ENCODE measurements at regions not wholly inside any gene's neighbourhood (a gene's known extent, or its start where the extent isn't known, plus 50 kb on each side); places are given as distances from the start of the nearest gene placed in this dataset.

- TF ChIP-seq CTCF (IDR thresholded peaks at IDR 0.05) (no peak), POLR2A (IDR thresholded peaks at IDR 0.05) (no peak)
Observed at GRCh38 chr10:105843786-105844185, 1202.7 kb downstream of the SORCS3 start.

Measured in uterus (tissue), 2 donors.